ENCODE measurements at regions not wholly inside any gene's neighbourhood (a gene's known extent, or its start where the extent isn't known, plus 50 kb on each side); places are given as distances from the start of the nearest gene placed in this dataset.
"Not testable (repeated sequence)": the region's sequence is repeated elsewhere in the genome, so short reads cannot be mapped to it uniquely, and the experiment has no call there.

GRCh38 chr3:170689296-170689829, 103.5 kb upstream of the SLC7A14 start:
- H3K27me3 ChIP-seq = no peaks in the 10 kb centered on the region
- no peaks in the 10 kb centered on the region for H3K36me3 ChIP-seq
- peaks cover 0 to 23% (median 10%) of the 10 kb centered on the region in 4 donors for H3K4me1 ChIP-seq
- intact Hi-C loops (cut with DNase I; ENCODE audit: low total_unique reads) = no loop called here
- no peak for TF ChIP-seq CTCF (IDR thresholded peaks at IDR 0.05)
- no peak overlapping the region for H3K4me3 ChIP-seq
- no peaks in the 10 kb centered on the region for H3K9me3 ChIP-seq
- DNase-seq = peak in 1 of 2 donors; percentile 67
- H3K27ac ChIP-seq = peak overlapping the region; percentile 26 to 50

GRCh38 chr3:170688222-170688621, 102.3 kb upstream of the SLC7A14 start:
- H3K9me3 ChIP-seq; H3K36me3 ChIP-seq; H3K4me3 ChIP-seq; intact Hi-C loops (cut with DNase I; ENCODE audit: low total_unique reads); DNase-seq; H3K27me3 ChIP-seq: not testable (repeated sequence)
- Histone ChIP-seq H3K4me1 (peaks cover 0 to 23% (median 10%) of the 10 kb centered on the region in 4 donors), H3K27ac (peak overlapping the region in 1 of 2 donors; percentile 26)

DNA sequence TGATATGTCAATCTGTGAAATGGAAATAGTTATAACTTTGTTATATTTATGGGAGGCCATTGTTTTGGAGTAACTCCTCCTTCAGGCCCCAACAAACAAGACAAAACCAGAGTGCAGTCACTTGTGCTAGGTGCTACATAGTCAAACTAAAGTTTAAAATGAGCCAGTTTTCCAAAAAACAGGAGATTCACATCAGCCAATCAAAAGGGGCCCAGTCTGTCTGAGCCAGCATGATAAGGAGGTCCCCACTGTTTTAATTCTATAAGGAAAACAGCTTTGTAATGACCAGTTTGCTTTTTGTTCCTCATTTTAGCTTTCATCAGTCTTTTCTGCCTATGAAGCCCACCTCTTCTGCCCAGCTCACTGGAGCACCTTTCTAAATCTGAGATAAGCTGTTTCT, 94.7 kb upstream of the SLC7A14 start:
- Histone ChIP-seq H3K4me1 (no peaks in the 10 kb centered on the region), H3K36me3 (no peaks in the 10 kb centered on the region), H3K27me3 (no peaks in the 10 kb centered on the region), H3K9me3 (no peaks in the 10 kb centered on the region), H3K4me3 (no peak overlapping the region), H3K27ac (no peak overlapping the region)
- TF ChIP-seq CTCF (IDR thresholded peaks at IDR 0.05) = no peak
- intact Hi-C loops (cut with DNase I; ENCODE audit: low total_unique reads) = no loop called here
- no peak for DNase-seq

DNA sequence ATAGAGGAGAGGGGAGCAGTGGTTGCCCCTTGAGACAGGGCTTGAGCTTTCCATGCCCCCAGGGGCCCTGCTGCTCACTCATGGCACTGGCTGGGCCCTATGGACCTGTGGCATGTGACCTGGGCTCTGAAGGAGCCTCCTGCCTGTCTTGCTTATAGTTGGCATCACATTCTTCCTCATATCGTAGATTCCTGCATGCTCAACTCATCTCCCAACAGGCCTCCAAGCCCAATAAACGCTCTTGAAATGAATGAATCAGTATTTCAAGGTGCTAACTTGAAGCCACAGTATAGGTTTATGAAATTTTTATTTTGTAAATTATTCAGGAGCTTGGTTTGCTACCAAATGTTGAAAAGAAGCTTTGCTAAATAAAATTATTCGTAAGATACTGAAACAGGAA, 93.3 kb upstream of the SLC7A14 start:
- Histone ChIP-seq H3K4me1 (no peaks in the 10 kb centered on the region), H3K27me3 (no peaks in the 10 kb centered on the region), H3K4me3 (no peak overlapping the region), H3K27ac (no peak overlapping the region), H3K9me3 (no peaks in the 10 kb centered on the region), H3K36me3 (no peaks in the 10 kb centered on the region)
- TF ChIP-seq CTCF (IDR thresholded peaks at IDR 0.05) = no peak
- DNase-seq = no peak
- intact Hi-C loops (cut with DNase I; ENCODE audit: low total_unique reads) = no loop called here

DNA sequence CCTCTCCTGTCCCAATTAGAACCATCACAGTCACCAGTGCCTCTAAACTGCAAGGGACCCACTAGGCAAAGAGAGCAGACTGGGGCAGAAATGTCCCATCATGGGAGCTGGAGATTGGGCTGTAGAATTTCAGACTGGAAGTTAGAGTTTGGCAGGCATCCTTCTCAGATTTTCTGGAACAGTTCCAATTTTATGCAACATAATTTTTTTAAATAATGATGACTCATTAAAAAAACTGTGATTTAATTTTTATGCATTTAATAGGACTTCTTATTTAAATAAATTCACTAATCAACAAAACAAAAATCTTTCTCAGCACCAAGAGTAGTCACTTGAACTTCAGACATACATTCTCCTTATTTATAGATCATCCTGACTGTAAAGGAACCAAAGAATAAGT, 84.6 kb upstream of the SLC7A14 start:
- H3K36me3 ChIP-seq = no peaks in the 10 kb centered on the region
- intact Hi-C loops (cut with DNase I; ENCODE audit: low total_unique reads) = no loop called here
- no peak for DNase-seq
- no peaks in the 10 kb centered on the region for H3K27me3 ChIP-seq
- no peak overlapping the region for H3K4me3 ChIP-seq
- no peak overlapping the region for H3K27ac ChIP-seq
- TF ChIP-seq CTCF (IDR thresholded peaks at IDR 0.05) = no peak
- no peaks in the 10 kb centered on the region for H3K4me1 ChIP-seq
- H3K9me3 ChIP-seq = no peaks in the 10 kb centered on the region

DNA sequence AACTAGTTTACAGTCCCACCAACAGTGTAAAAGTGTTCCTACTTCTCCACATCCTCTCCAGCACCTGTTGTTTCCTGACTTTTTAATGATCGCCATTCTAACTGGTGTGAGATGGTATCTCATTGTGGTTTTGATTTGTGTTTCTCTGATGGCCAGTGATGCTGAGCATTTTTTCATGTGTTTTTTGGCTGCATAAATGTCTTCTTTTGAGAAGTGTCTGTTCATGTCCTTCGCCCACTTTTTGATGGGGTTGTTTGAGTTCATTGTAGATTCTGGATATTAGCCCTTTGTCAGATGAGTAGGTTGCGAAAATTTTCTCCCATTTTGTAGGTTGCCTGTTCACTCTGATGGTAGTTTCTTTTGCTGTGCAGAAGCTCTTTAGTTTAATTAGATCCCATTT, 77.1 kb upstream of the SLC7A14 start:
- H3K4me3 ChIP-seq; DNase-seq; H3K9me3 ChIP-seq; H3K36me3 ChIP-seq; H3K4me1 ChIP-seq; intact Hi-C loops (cut with DNase I; ENCODE audit: low total_unique reads); H3K27ac ChIP-seq; H3K27me3 ChIP-seq: not testable (repeated sequence)

- no peaks in the 10 kb centered on the region for H3K36me3 ChIP-seq
- H3K4me3 ChIP-seq = no peak overlapping the region
- TF ChIP-seq CTCF (IDR thresholded peaks at IDR 0.05) = no peak
- no peaks in the 10 kb centered on the region for H3K27me3 ChIP-seq
- no peak overlapping the region for H3K27ac ChIP-seq
- DNase-seq = no peak
- no peaks in the 10 kb centered on the region for H3K4me1 ChIP-seq
- intact Hi-C loops (cut with DNase I; ENCODE audit: low total_unique reads) = no loop called here
- H3K9me3 ChIP-seq = no peaks in the 10 kb centered on the region
Observed at GRCh38 chr3:170660139-170660538, 74.3 kb upstream of the SLC7A14 start.

Measured in tibial artery (tissue), 4 donors.